WI38 (cell line): ENCODE measurements at regions not wholly inside any gene's neighbourhood (a gene's known extent, or its start where the extent isn't known, plus 50 kb on each side); places are given as distances from the start of the nearest gene placed in this dataset.

Experiments
- H3K4me3 ChIP-seq: 2 replicates; pipeline ENCODE4 v1.5.1; 2011; ENCODE audit warnings: low read depth, mild to moderate bottlenecking, control low read depth, low read length
- CTCF ChIP-seq: IDR thresholded peaks from 2 replicates; pipeline ENCODE4 v1.5.1; 2012; ENCODE audit warnings: low read depth, mild to moderate bottlenecking, control low read depth, low read length

- H3K4me3 ChIP-seq = no peak overlapping the region
- TF ChIP-seq CTCF = no peak
These were observed 425.1 kb upstream of the ADAMTS5 start for GRCh38 chr21:27391990-27392389.

DNA sequence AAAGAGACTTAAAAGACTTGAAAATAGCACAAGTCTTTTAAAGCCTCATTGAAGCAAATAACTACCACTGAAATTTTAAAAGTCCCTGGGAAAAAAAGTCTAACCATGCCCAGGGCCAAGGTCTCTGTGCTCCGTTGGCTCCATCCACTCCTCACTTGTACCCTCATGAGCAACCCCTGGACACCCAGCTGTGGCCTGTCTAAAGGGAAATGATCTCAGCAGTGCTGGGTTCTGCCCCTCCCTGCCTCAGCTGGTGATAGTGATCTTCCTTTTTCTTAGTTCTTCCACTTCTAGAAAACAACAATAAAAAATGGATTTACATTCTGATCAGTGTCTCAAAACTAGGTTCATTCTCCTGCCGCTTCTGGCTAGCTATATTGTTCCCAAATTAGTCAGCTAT lies 423.5 kb upstream of the ADAMTS5 start:
- H3K4me3 ChIP-seq = no peak overlapping the region
- TF ChIP-seq CTCF = no peak

- TF ChIP-seq CTCF = no peak
- H3K4me3 ChIP-seq = no peak overlapping the region
These were observed 421.9 kb upstream of the ADAMTS5 start for GRCh38 chr21:27388825-27389224.

DNA sequence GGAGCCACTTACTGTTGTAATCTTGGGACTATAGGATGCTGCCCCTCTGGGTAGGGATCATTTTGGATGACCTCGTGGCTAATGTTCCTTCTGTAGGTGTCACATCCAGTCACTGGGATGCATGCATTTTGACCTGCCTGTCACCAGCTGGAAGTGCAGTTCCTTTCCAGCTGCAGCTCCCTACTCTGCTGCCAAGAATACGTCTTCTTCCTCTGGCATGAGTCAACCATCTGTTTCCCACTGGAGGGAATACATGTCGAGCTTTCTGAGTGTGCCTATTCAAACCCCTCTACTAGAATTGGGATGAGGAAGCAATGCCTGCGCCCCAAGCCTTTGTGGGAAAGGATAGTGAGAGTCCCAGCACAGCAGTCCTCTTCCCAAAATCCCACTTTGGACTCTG lies 415.5 kb upstream of the ADAMTS5 start:
- TF ChIP-seq CTCF = no peak
- no peak overlapping the region for H3K4me3 ChIP-seq

DNA sequence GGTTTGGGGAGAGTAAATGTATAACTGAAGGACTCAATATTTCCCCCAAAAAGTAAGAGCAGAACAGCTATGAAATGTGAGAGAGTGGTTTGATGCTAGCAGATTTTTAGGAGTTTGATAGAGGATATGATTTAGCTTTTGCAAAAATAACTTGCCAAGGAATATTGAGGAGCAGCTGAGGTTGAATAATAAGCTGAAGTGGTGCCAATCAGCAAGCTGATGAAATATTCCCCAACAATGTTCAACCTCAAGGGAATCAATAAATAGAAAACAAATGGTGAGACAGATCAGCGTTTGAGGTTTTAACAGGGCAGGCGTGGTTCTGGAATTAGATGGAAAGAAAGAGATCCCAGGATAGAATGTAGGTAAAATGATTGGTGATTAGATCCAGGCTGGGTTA lies 413.4 kb upstream of the ADAMTS5 start:
- no peak for TF ChIP-seq CTCF
- no peak overlapping the region for H3K4me3 ChIP-seq

- H3K4me3 ChIP-seq = no peak overlapping the region
- TF ChIP-seq CTCF = no peak
These were observed 412.5 kb upstream of the ADAMTS5 start for GRCh38 chr21:27379354-27379753.

- H3K4me3 ChIP-seq = no peak overlapping the region
- no peak for TF ChIP-seq CTCF
These were observed 405.5 kb upstream of the ADAMTS5 start for GRCh38 chr21:27372381-27372780.
